ENCODE measurements at regions not wholly inside any gene's neighbourhood (a gene's known extent, or its start where the extent isn't known, plus 50 kb on each side); places are given as distances from the start of the nearest gene placed in this dataset.

DNA sequence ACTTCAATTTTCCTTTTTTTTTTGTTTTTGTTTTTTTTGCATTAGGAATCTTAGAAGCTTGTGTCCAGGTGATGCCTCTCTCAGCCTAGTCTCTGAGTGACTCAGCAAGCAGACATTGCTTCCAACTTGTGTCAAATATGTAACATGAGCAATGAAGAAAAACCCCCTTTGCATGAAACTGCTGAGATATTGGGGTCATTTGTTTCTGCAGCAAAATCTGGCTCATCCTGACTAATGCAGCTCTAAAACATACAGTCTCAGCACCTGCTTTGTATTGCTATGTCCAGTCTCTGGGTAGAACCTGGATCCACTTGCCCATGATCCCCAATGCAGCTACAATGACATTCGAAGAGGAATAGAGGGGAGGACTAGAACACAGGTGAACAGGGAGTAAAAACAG, 55.7 kb upstream of the LRFN2 start:
- intact Hi-C loops (cut with DNase I): no loop called here
- 86% methylated on average over 1 of the region's 1 CpG for WGBS
- TF ChIP-seq POLR2A (IDR thresholded peaks at IDR 0.05; ENCODE audit: low read depth) (no peak), EP300 (IDR thresholded peaks at IDR 0.05) (no peak), POLR2AphosphoS5 (IDR thresholded peaks at IDR 0.05) (no peak)
- TF ChIP-seq, protein P1, sequence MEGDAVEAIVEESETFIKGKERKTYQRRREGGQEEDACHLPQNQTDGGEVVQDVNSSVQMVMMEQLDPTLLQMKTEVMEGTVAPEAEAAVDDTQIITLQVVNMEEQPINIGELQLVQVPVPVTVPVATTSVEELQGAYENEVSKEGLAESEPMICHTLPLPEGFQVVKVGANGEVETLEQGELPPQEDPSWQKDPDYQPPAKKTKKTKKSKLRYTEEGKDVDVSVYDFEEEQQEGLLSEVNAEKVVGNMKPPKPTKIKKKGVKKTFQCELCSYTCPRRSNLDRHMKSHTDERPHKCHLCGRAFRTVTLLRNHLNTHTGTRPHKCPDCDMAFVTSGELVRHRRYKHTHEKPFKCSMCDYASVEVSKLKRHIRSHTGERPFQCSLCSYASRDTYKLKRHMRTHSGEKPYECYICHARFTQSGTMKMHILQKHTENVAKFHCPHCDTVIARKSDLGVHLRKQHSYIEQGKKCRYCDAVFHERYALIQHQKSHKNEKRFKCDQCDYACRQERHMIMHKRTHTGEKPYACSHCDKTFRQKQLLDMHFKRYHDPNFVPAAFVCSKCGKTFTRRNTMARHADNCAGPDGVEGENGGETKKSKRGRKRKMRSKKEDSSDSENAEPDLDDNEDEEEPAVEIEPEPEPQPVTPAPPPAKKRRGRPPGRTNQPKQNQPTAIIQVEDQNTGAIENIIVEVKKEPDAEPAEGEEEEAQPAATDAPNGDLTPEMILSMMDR (IDR thresholded peaks at IDR 0.05): no peak
- Histone ChIP-seq H3K4me3 (no peak overlapping the region), H3K36me3 (no peaks in the 10 kb centered on the region), H3K4me1 (peaks cover 0 to 14% (median 14%) of the 10 kb centered on the region in 4 donors), H3K9me3 (no peaks in the 10 kb centered on the region), H3K27ac (replicated peaks in 1 of 4) (no peak overlapping the region), H3K27me3 (no peaks in the 10 kb centered on the region)
- DNase-seq (ENCODE audit: extremely low spot score): no peak

- Histone ChIP-seq H3K4me1 (peaks cover 0 to 14% (median 14%) of the 10 kb centered on the region in 4 donors), H3K27me3 (no peaks in the 10 kb centered on the region), H3K4me3 (no peak overlapping the region), H3K36me3 (no peaks in the 10 kb centered on the region), H3K9me3 (no peaks in the 10 kb centered on the region), H3K27ac (replicated peaks in 1 of 4) (no peak overlapping the region)
- intact Hi-C loops (cut with DNase I): no loop called here
- no peak for DNase-seq (ENCODE audit: extremely low spot score)
- WGBS: 94% methylated on average over 5 of the region's 5 CpGs
- TF ChIP-seq POLR2AphosphoS5 (IDR thresholded peaks at IDR 0.05) (no peak), POLR2A (IDR thresholded peaks at IDR 0.05; ENCODE audit: low read depth) (no peak), EP300 (IDR thresholded peaks at IDR 0.05) (no peak)
- TF ChIP-seq, protein P1 (IDR thresholded peaks at IDR 0.05): no peak
Observed at GRCh38 chr6:40642190-40642589, 55.0 kb upstream of the LRFN2 start.

- intact Hi-C loops (cut with DNase I): no loop called here
- H3K27me3 ChIP-seq: no peaks in the 10 kb centered on the region
- no peak overlapping the region for H3K27ac ChIP-seq (replicated peaks in 1 of 4)
- TF ChIP-seq POLR2AphosphoS5 (IDR thresholded peaks at IDR 0.05) (no peak), POLR2A (IDR thresholded peaks at IDR 0.05; ENCODE audit: low read depth) (no peak), EP300 (IDR thresholded peaks at IDR 0.05) (no peak)
- TF ChIP-seq, protein P1 (IDR thresholded peaks at IDR 0.05): no peak
- H3K36me3 ChIP-seq: no peaks in the 10 kb centered on the region
- no peak for DNase-seq (ENCODE audit: extremely low spot score)
- no peak overlapping the region for H3K4me3 ChIP-seq
- 23% methylated on average over 6 of the region's 16 CpGs for WGBS
- no peaks in the 10 kb centered on the region for H3K9me3 ChIP-seq
- H3K4me1 ChIP-seq: peaks cover 0 to 14% (median 14%) of the 10 kb centered on the region in 4 donors
Observed at GRCh38 chr6:40640599-40641227, 53.5 kb upstream of the LRFN2 start.
